ENCODE measurements at regions not wholly inside any gene's neighbourhood (a gene's known extent, or its start where the extent isn't known, plus 50 kb on each side); places are given as distances from the start of the nearest gene placed in this dataset.

GRCh38 chr15:69505956-69506556 lies 53.4 kb downstream of the RPLP1 start:
- DNase-seq (ENCODE audit: low read depth): no peak

GRCh38 chr15:69508659-69509058 lies 56.0 kb downstream of the RPLP1 start:
- no peak for DNase-seq (ENCODE audit: low read depth)

- no peak for DNase-seq (ENCODE audit: low read depth)
Measured at GRCh38 chr15:69509131-69509530, 56.5 kb downstream of the RPLP1 start.

- DNase-seq (ENCODE audit: low read depth): no peak
Measured at GRCh38 chr15:69510556-69510955, 57.9 kb downstream of the RPLP1 start.

GRCh38 chr15:69511015-69511414 lies 58.4 kb downstream of the RPLP1 start:
- no peak for DNase-seq (ENCODE audit: low read depth)

- DNase-seq (ENCODE audit: low read depth): no peak
Measured at GRCh38 chr15:69511716-69512340, 59.2 kb downstream of the RPLP1 start.

- no peak for DNase-seq (ENCODE audit: low read depth)
Measured at GRCh38 chr15:69513450-69513960, 60.9 kb downstream of the RPLP1 start.

- DNase-seq (ENCODE audit: low read depth): no peak
Measured at GRCh38 chr15:69513986-69514385, 61.4 kb downstream of the RPLP1 start.

GRCh38 chr15:69515508-69515907 lies 62.9 kb downstream of the RPLP1 start:
- no peak for DNase-seq (ENCODE audit: low read depth)

- no peak for DNase-seq (ENCODE audit: low read depth)
Measured at GRCh38 chr15:69515926-69516325, 63.3 kb downstream of the RPLP1 start.

GRCh38 chr15:69517052-69517451 lies 64.4 kb downstream of the RPLP1 start:
- no peak for DNase-seq (ENCODE audit: low read depth)

- DNase-seq (ENCODE audit: low read depth): no peak
Measured at GRCh38 chr15:69518806-69519205, 66.2 kb downstream of the RPLP1 start.

- no peak for DNase-seq (ENCODE audit: low read depth)
Measured at GRCh38 chr15:69520067-69520466, 67.4 kb downstream of the RPLP1 start.

- DNase-seq (ENCODE audit: low read depth): no peak
Measured at GRCh38 chr15:69522361-69522760, 69.7 kb downstream of the RPLP1 start.

GRCh38 chr15:69523010-69524001 lies 70.7 kb downstream of the RPLP1 start:
- peak; percentile 49 for DNase-seq (ENCODE audit: low read depth)

- DNase-seq (ENCODE audit: low read depth): no peak
Measured at GRCh38 chr15:69524296-69524695, 71.7 kb downstream of the RPLP1 start.

GRCh38 chr15:69524814-69525213 lies 72.2 kb downstream of the RPLP1 start:
- no peak for DNase-seq (ENCODE audit: low read depth)

- no peak for DNase-seq (ENCODE audit: low read depth)
Measured at GRCh38 chr15:69525543-69525942, 72.9 kb downstream of the RPLP1 start.

GRCh38 chr15:69526081-69527061 lies 73.8 kb downstream of the RPLP1 start:
- DNase-seq (ENCODE audit: low read depth): no peak

- DNase-seq (ENCODE audit: low read depth): no peak
Measured at GRCh38 chr15:69529141-69529540, 76.5 kb downstream of the RPLP1 start.

GRCh38 chr15:69529961-69530633 lies 77.5 kb downstream of the RPLP1 start:
- DNase-seq (ENCODE audit: low read depth): no peak
